HEK293T (cell line): ENCODE measurements at regions not wholly inside any gene's neighbourhood (a gene's known extent, or its start where the extent isn't known, plus 50 kb on each side); places are given as distances from the start of the nearest gene placed in this dataset.

Experiments
- CTCF ChIA-PET: fragments of 350-600 bp; formaldehyde crosslinking; extraction: SDS; loops from one replicate; lab custom pipeline; 2021; ENCODE audit warnings: antibody characterized with exemption, inconsistent platforms; lab: Yijun Ruan, JAX
- POLR2A ChIA-PET: fragments of 350-600 bp; formaldehyde crosslinking; extraction: SDS; loops from one replicate; lab custom pipeline; 2020; ENCODE audit warnings: antibody characterized with exemption, inconsistent platforms; lab: Yijun Ruan, JAX
- DNase-seq: peaks from one replicate; pipeline ENCODE4 v3.0.0; 2012; ENCODE audit warnings: mixed read lengths; ENCODE audit errors: extremely low spot score
- ARNT ChIP-seq: fragments of 450-650 bp; IDR thresholded peaks from 2 replicates; pipeline ENCODE4 v1.6.1; 2017; ENCODE audit warnings: mild to moderate bottlenecking
- BHLHE40 ChIP-seq: fragments of 450-650 bp; IDR thresholded peaks from 2 replicates; pipeline ENCODE4 v1.6.1; 2016; ENCODE audit warnings: mild to moderate bottlenecking, moderate library complexity, borderline replicate concordance
- CTBP1 ChIP-seq: fragments of 450-650 bp; IDR thresholded peaks from 2 replicates; pipeline ENCODE4 v1.6.1; 2016; ENCODE audit warnings: borderline replicate concordance
- ELF4 ChIP-seq: fragments of 450-650 bp; IDR thresholded peaks from 2 replicates; pipeline ENCODE4 v1.6.1; 2017; ENCODE audit warnings: antibody characterized with exemption
- FOXA1 ChIP-seq: fragments of 450-650 bp; IDR thresholded peaks from 2 replicates; pipeline ENCODE4 v1.6.1; 2016; ENCODE audit warnings: mild to moderate bottlenecking
- FOXK2 ChIP-seq: fragments of 450-650 bp; IDR thresholded peaks from 2 replicates; pipeline ENCODE4 v1.6.1; 2016; ENCODE audit warnings: mild to moderate bottlenecking
- FOXM1 ChIP-seq: fragments of 450-650 bp; IDR thresholded peaks from 2 replicates; pipeline ENCODE4 v1.6.1; 2017; ENCODE audit warnings: mild to moderate bottlenecking, borderline replicate concordance
- HDGF ChIP-seq: fragments of 450-650 bp; IDR thresholded peaks from 2 replicates; pipeline ENCODE4 v1.6.1; 2017; ENCODE audit warnings: antibody characterized with exemption, borderline replicate concordance
- L3MBTL2 ChIP-seq: fragments of 450-650 bp; conservative IDR thresholded peaks from 2 replicates; pipeline ENCODE4 v1.6.1; 2016; ENCODE audit warnings: mild to moderate bottlenecking
- LEF1 ChIP-seq: fragments of 450-650 bp; IDR thresholded peaks from 2 replicates; pipeline ENCODE4 v1.6.1; 2017; ENCODE audit warnings: mild to moderate bottlenecking, borderline replicate concordance
- NFRKB ChIP-seq: fragments of 450-650 bp; IDR thresholded peaks from 2 replicates; pipeline ENCODE4 v1.6.1; 2016; ENCODE audit warnings: mild to moderate bottlenecking, moderate library complexity
- PKNOX1 ChIP-seq: fragments of 450-650 bp; IDR thresholded peaks from 2 replicates; pipeline ENCODE4 v1.6.1; 2016
- SP1 ChIP-seq: fragments of 450-650 bp; IDR thresholded peaks from 2 replicates; pipeline ENCODE4 v1.6.1; 2017
- SUZ12 ChIP-seq: fragments of 450-650 bp; IDR thresholded peaks from 2 replicates; pipeline ENCODE4 v1.6.1; 2016; ENCODE audit warnings: mild to moderate bottlenecking
- TARDBP ChIP-seq: fragments of 450-650 bp; IDR thresholded peaks from 2 replicates; pipeline ENCODE4 v1.6.1; 2016
- ZNF384 ChIP-seq: fragments of 450-650 bp; IDR thresholded peaks from 2 replicates; pipeline ENCODE4 v1.6.1; 2016

- CTCF ChIA-PET: no interaction called here
- POLR2A ChIA-PET: no interaction called here
- no peak for DNase-seq
- TF ChIP-seq CTBP1 (no peak), FOXA1 (no peak), TARDBP (no peak), PKNOX1 (no peak), L3MBTL2 (no peak), HDGF (no peak), BHLHE40 (no peak)
These were observed 305.4 kb downstream of the KLF12 start for GRCh38 chr13:73828811-73829210.

- no peak for DNase-seq
- TF ChIP-seq PKNOX1 (no peak), ARNT (no peak), BHLHE40 (no peak), L3MBTL2 (no peak), ELF4 (no peak), ZNF384 (no peak), FOXK2 (no peak), CTBP1 (no peak), NFRKB (no peak), FOXM1 (no peak), LEF1 (no peak), FOXA1 (no peak)
- CTCF ChIA-PET: interaction anchor here (0.5 kb wide), 1 partner anchor 283 kb away, joined by 3 read pairs; no protein-coding TSS in a partner anchor
- POLR2A ChIA-PET: no interaction called here
These were observed 306.8 kb downstream of the KLF12 start for GRCh38 chr13:73827434-73827833.

GRCh38 chr13:73825143-73825542 is 309.1 kb downstream of the KLF12 start:
- DNase-seq: no peak
- ChIA-PET CTCF (no interaction called here), POLR2A (no interaction called here)
- TF ChIP-seq FOXA1: no peak
- TF ChIP-seq SUZ12: no peak
- TF ChIP-seq CTBP1: no peak
- no peak for TF ChIP-seq ELF4
- TF ChIP-seq SP1: no peak
- no peak for TF ChIP-seq LEF1
- TF ChIP-seq PKNOX1: no peak
- TF ChIP-seq FOXM1: no peak
- no peak for TF ChIP-seq HDGF
- no peak for TF ChIP-seq ZNF384

GRCh38 chr13:73822668-73823592 is 311.3 kb downstream of the KLF12 start:
- ChIA-PET CTCF (no interaction called here), POLR2A (no interaction called here)
- no peak for DNase-seq
- TF ChIP-seq BHLHE40: no peak
- TF ChIP-seq ARNT: no peak
- TF ChIP-seq SP1: no peak
- TF ChIP-seq LEF1: no peak
- TF ChIP-seq ZNF384: no peak
- TF ChIP-seq SUZ12: no peak
- no peak for TF ChIP-seq NFRKB
- no peak for TF ChIP-seq CTBP1
- no peak for TF ChIP-seq L3MBTL2
- TF ChIP-seq FOXK2: no peak
- TF ChIP-seq HDGF: no peak
- TF ChIP-seq ELF4: no peak
- TF ChIP-seq TARDBP: no peak
- no peak for TF ChIP-seq PKNOX1

GRCh38 chr13:73820688-73821087 is 313.5 kb downstream of the KLF12 start:
- CTCF ChIA-PET: no interaction called here
- no peak for TF ChIP-seq PKNOX1
- TF ChIP-seq NFRKB: no peak
- no peak for TF ChIP-seq FOXK2
- no peak for TF ChIP-seq FOXM1
- no peak for TF ChIP-seq SUZ12
- no peak for TF ChIP-seq HDGF
- TF ChIP-seq FOXA1: no peak
- TF ChIP-seq ZNF384: no peak
- no peak for TF ChIP-seq ELF4
- TF ChIP-seq CTBP1: no peak
- TF ChIP-seq SP1: no peak
- no peak for TF ChIP-seq ARNT
- TF ChIP-seq BHLHE40: no peak
- TF ChIP-seq TARDBP: no peak
- no peak for TF ChIP-seq L3MBTL2
- POLR2A ChIA-PET: no interaction called here
- DNase-seq: no peak
